HEK293 (cell line): ENCODE measurements at regions not wholly inside any gene's neighbourhood (a gene's known extent, or its start where the extent isn't known, plus 50 kb on each side); places are given as distances from the start of the nearest gene placed in this dataset.

Source experiments
- ZNF654 ChIP-seq: fragments of 450-650 bp; formaldehyde crosslinking; IDR thresholded peaks from 2 replicates; pipeline ENCODE4 v1.5.1; 2016; ENCODE audit warnings: low read depth, missing biosample characterization, missing genetic modification characterization
- TF ChIP-seq, protein P1 (sequence below): fragments of 450-650 bp; formaldehyde crosslinking; conservative IDR thresholded peaks from 2 replicates; pipeline ENCODE4 v1.5.1; 2016; ENCODE audit warnings: low read depth, missing biosample characterization, missing genetic modification characterization

DNA sequence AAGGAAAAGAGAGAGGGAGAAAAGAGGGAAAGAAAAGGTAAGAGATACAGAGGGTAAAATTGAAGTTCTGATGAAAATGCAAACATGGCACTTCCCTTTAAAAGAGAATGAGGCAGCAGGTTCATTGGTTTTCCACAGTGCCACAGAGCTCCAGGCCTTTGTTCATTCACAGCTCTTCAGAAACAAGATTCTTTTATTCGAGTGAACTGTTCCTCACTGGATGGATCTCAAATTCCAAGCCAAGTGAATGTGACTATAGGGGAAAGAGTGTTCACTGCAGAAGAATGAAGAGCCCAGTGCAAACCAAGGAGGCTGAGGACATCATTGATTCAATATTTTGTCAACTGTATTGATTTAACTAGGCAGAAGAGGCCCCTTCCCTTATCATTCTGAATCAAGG lies 280.3 kb upstream of the PROK2 start:
- TF ChIP-seq, protein P1, sequence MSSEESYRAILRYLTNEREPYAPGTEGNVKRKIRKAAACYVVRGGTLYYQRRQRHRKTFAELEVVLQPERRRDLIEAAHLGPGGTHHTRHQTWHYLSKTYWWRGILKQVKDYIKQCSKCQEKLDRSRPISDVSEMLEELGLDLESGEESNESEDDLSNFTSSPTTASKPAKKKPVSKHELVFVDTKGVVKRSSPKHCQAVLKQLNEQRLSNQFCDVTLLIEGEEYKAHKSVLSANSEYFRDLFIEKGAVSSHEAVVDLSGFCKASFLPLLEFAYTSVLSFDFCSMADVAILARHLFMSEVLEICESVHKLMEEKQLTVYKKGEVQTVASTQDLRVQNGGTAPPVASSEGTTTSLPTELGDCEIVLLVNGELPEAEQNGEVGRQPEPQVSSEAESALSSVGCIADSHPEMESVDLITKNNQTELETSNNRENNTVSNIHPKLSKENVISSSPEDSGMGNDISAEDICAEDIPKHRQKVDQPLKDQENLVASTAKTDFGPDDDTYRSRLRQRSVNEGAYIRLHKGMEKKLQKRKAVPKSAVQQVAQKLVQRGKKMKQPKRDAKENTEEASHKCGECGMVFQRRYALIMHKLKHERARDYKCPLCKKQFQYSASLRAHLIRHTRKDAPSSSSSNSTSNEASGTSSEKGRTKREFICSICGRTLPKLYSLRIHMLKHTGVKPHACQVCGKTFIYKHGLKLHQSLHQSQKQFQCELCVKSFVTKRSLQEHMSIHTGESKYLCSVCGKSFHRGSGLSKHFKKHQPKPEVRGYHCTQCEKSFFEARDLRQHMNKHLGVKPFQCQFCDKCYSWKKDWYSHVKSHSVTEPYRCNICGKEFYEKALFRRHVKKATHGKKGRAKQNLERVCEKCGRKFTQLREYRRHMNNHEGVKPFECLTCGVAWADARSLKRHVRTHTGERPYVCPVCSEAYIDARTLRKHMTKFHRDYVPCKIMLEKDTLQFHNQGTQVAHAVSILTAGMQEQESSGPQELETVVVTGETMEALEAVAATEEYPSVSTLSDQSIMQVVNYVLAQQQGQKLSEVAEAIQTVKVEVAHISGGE (tag by site-specific recombination), result no peak
- TF ChIP-seq ZNF654 (tag by site-specific recombination), result no peak
